ENCODE measurements at regions not wholly inside any gene's neighbourhood (a gene's known extent, or its start where the extent isn't known, plus 50 kb on each side); places are given as distances from the start of the nearest gene placed in this dataset.

GRCh38 chr15:35145336-35145735 is 60.2 kb upstream of the NANOGP8 start:
- TF ChIP-seq, protein P1, sequence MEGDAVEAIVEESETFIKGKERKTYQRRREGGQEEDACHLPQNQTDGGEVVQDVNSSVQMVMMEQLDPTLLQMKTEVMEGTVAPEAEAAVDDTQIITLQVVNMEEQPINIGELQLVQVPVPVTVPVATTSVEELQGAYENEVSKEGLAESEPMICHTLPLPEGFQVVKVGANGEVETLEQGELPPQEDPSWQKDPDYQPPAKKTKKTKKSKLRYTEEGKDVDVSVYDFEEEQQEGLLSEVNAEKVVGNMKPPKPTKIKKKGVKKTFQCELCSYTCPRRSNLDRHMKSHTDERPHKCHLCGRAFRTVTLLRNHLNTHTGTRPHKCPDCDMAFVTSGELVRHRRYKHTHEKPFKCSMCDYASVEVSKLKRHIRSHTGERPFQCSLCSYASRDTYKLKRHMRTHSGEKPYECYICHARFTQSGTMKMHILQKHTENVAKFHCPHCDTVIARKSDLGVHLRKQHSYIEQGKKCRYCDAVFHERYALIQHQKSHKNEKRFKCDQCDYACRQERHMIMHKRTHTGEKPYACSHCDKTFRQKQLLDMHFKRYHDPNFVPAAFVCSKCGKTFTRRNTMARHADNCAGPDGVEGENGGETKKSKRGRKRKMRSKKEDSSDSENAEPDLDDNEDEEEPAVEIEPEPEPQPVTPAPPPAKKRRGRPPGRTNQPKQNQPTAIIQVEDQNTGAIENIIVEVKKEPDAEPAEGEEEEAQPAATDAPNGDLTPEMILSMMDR (IDR thresholded peaks at IDR 0.05) = no peak
- no peak for TF ChIP-seq POLR2AphosphoS5 (IDR thresholded peaks at IDR 0.05)

Data from upper lobe of left lung (tissue), 4 donors.